Spleen (tissue), 11 donors: ENCODE measurements at regions not wholly inside any gene's neighbourhood (a gene's known extent, or its start where the extent isn't known, plus 50 kb on each side); places are given as distances from the start of the nearest gene placed in this dataset.

Experiments used
- DNase-seq: peaks from one replicate; pipeline ENCODE4 v3.0.0-alpha.2; 2020
- H3K27ac ChIP-seq, 8 donors: fragments of 200-600 bp; sonication (generic) in 7 of 8; 1 replicate in 4 of 8; 2 replicates in 4 of 8; pipeline versions ENCODE4 v1.5.0 to v1.8.0; 2016 to 2021; ENCODE audit warnings: inconsistent platforms in 4 of 8, mild to moderate bottlenecking in 4 of 8, moderate library complexity in 1 of 8
- H3K27me3 ChIP-seq, 7 donors: fragments of 200-600 bp; sonication (generic) in 6 of 7; replicated peaks in 1 of 7; 1 replicate in 4 of 7; 2 replicates in 3 of 7; pipeline versions ENCODE4 v1.5.0 to v1.8.0; 2016 to 2021; ENCODE audit warnings: inconsistent platforms in 3 of 7, mild to moderate bottlenecking in 1 of 7
- H3K36me3 ChIP-seq, 6 donors: fragments of 200-600 bp; sonication (generic) in 5 of 6; 1 replicate in 4 of 6; 2 replicates in 2 of 6; pipeline versions ENCODE4 v1.5.0 to v1.8.0; 2016 to 2021; ENCODE audit warnings: inconsistent platforms in 2 of 6
- H3K4me1 ChIP-seq, 6 donors: fragments of 200-600 bp; sonication (generic) in 5 of 6; 1 replicate in 3 of 6; 2 replicates in 3 of 6; pipeline versions ENCODE4 v1.5.0 to v1.8.0; 2016 to 2021; ENCODE audit warnings: inconsistent platforms in 3 of 6
- H3K4me3 ChIP-seq, 8 donors: fragments of 200-600 bp; sonication (generic) in 7 of 8; 1 replicate in 4 of 8; 2 replicates in 4 of 8; pipeline versions ENCODE4 v1.5.0 to v1.8.0; 2016 to 2021; ENCODE audit warnings: inconsistent platforms in 4 of 8, mild to moderate bottlenecking in 4 of 8, moderate library complexity in 2 of 8
- H3K9me3 ChIP-seq, 8 donors: fragments of 200-600 bp; sonication (generic) in 7 of 8; 1 replicate in 4 of 8; 2 replicates in 4 of 8; pipeline versions ENCODE4 v1.5.0 to v1.8.0; 2016 to 2021; ENCODE audit warnings: inconsistent platforms in 4 of 8
- POLR2A ChIP-seq, 3 donors: fragments of 450-650 bp; IDR thresholded peaks; one replicate each; pipeline ENCODE4 v1.5.1; 2017; ENCODE audit warnings: antibody characterized with exemption in 3 of 3, mild to moderate bottlenecking in 1 of 3
- POLR2AphosphoS5 ChIP-seq, 3 donors: sonication (generic); formaldehyde crosslinking; IDR thresholded peaks; one replicate each; pipeline ENCODE4 v1.5.1; 2017; ENCODE audit warnings: antibody characterized with exemption in 3 of 3
- WGBS, 5 donors: extraction: QIAGEN DNeasy Blood & Tissue Kit in 3 of 5; methylation state at CpG; one replicate each; pipeline versions ENCODE4 v1.1.5 to v1.1.7; 2013 to 2018; 5-methylcytosine and 5-hydroxymethylcytosine counted together
- intact Hi-C: fragments of 100-400 bp; cut with DNase I; formaldehyde crosslinking; loops from one replicate; pipeline ENCODE4 v1.15.0; 2023; ENCODE audit warnings: low total_unique reads
- TF ChIP-seq, protein P1 (sequence below), 11 experiments: fragments of 200-600 bp in 7 of 11; fragments of 450-650 bp in 4 of 11; sonication (generic) in 4 of 11; IDR thresholded peaks in 8 of 11; conservative IDR thresholded peaks in 3 of 11; 1 replicate in 7 of 11; 2 replicates in 4 of 11; pipeline versions ENCODE4 v1.4.0 to v1.8.0; 2016 to 2021; ENCODE audit warnings: antibody characterized with exemption in 11 of 11, inconsistent platforms in 4 of 11, mild to moderate bottlenecking in 1 of 11
- donor health status: healthy with polysubstance abuse.
- donor health status: DM: no; HTN: no; CAD: no; lungs with moderate emphysema.
- donor health status: DM: no; HTN: no; CAD: no.
- donor health status: Bipolar disorder and iron deficiency.
- donor health status: healthy.
- donor health status: DM: no; HTN: no; CAD: no.
- donor health status: DM: yes; HTN: yes; CAD: no.

DNA sequence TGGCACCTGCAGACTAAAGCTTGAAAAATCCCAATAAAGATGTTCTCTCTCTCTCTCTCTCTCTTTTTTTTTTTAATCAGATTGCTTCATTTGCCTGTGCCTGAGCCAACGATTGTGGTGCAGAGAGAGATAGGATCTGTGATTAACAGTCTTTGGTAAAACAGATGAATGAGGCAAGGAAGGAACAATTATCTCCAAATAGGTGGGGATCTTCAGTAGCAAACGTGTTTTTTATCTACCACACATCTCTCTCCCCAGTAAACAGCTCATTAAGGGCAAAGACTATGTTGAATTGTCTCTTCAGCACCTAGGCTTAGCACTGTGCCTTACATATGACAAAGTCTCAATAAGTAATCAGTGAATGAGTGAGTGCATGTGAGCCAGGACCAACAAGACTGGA is 96.3 kb downstream of the SMIM20 start:
- 48 to 63% (median 50%) methylated on average over 2 of the region's 2 CpGs for WGBS, 5 donors
- H3K4me3 ChIP-seq, result no peak overlapping the region
- TF ChIP-seq, protein P1, sequence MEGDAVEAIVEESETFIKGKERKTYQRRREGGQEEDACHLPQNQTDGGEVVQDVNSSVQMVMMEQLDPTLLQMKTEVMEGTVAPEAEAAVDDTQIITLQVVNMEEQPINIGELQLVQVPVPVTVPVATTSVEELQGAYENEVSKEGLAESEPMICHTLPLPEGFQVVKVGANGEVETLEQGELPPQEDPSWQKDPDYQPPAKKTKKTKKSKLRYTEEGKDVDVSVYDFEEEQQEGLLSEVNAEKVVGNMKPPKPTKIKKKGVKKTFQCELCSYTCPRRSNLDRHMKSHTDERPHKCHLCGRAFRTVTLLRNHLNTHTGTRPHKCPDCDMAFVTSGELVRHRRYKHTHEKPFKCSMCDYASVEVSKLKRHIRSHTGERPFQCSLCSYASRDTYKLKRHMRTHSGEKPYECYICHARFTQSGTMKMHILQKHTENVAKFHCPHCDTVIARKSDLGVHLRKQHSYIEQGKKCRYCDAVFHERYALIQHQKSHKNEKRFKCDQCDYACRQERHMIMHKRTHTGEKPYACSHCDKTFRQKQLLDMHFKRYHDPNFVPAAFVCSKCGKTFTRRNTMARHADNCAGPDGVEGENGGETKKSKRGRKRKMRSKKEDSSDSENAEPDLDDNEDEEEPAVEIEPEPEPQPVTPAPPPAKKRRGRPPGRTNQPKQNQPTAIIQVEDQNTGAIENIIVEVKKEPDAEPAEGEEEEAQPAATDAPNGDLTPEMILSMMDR (IDR thresholded peaks at IDR 0.05 in 8 of 11, conservative IDR thresholded peaks at IDR 0.05 in 3 of 11), result no peak
- TF ChIP-seq POLR2A (IDR thresholded peaks at IDR 0.05), result no peak
- no peak for TF ChIP-seq POLR2AphosphoS5 (IDR thresholded peaks at IDR 0.05)
- no peak overlapping the region for H3K27ac ChIP-seq
- H3K9me3 ChIP-seq, result peaks cover 0 to 32% (median 23%) of the 10 kb centered on the region in 8 donors
- H3K27me3 ChIP-seq, result peaks cover 0 to 4% (median 0%) of the 10 kb centered on the region in 7 donors
- no peaks in the 10 kb centered on the region for H3K4me1 ChIP-seq
- DNase-seq, result no peak
- intact Hi-C loops, result no loop called here
- no peaks in the 10 kb centered on the region for H3K36me3 ChIP-seq

DNA sequence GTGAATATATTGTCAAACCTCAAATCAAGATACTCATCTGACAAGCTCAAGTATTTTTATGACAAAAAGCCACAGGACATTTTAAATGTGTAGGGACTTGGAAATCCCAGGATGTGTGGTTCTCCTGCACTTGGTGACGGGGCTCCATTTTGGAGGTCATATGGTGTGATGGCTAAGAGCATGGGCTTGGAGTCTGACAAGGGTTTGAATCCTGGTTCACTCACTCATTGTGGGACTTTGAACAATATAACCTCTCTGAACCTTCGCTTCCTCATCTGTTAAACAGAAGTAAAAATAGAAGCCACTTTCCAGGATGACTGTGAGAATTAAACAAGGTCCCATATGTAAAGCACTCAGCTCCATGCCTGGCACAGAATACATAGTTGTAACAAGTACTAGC is 99.6 kb downstream of the SMIM20 start:
- Histone ChIP-seq H3K36me3 (no peaks in the 10 kb centered on the region), H3K9me3 (peaks cover 0 to 21% (median 14%) of the 10 kb centered on the region in 8 donors), H3K4me3 (no peak overlapping the region), H3K27me3 (peaks cover 0 to 4% (median 0%) of the 10 kb centered on the region in 7 donors), H3K27ac (no peak overlapping the region), H3K4me1 (no peaks in the 10 kb centered on the region)
- WGBS, 5 donors, result 0% methylated on average over 2 of the region's 2 CpGs
- TF ChIP-seq POLR2A (IDR thresholded peaks at IDR 0.05), result no peak
- no peak for TF ChIP-seq POLR2AphosphoS5 (IDR thresholded peaks at IDR 0.05)
- TF ChIP-seq, protein P1 (IDR thresholded peaks at IDR 0.05 in 8 of 11, conservative IDR thresholded peaks at IDR 0.05 in 3 of 11), result no peak
- no peak for DNase-seq
- intact Hi-C loops, result no loop called here

DNA sequence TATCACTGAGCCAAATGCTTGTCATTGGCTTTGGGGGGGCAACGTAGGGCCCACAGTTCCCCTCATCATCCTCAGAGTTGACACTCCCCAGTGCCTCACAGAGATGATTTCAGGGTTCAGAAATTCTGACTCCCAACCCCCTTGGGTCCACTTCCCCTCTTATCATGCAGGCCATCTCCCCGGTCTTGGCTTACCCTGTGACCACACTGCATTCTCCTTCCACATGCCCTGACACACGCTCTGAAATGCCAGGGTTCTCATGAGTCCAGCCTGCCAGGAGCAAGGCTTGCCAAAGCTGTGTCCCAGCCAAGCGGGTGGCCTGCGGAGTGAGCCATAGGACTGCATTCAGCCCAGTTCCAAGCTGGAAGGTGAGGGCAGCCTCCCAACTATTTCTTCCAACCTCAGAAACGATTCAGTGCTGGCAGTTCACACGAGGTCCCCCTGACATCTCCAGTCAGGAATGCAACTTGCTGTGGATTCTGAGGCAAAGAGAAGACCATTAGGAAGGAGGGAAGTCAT is 101.2 kb downstream of the SMIM20 start:
- H3K27ac ChIP-seq, result no peak overlapping the region
- TF ChIP-seq, protein P1 (IDR thresholded peaks at IDR 0.05 in 8 of 11, conservative IDR thresholded peaks at IDR 0.05 in 3 of 11), result no peak
- TF ChIP-seq POLR2A (IDR thresholded peaks at IDR 0.05), result no peak
- TF ChIP-seq POLR2AphosphoS5 (IDR thresholded peaks at IDR 0.05), result no peak

DNA sequence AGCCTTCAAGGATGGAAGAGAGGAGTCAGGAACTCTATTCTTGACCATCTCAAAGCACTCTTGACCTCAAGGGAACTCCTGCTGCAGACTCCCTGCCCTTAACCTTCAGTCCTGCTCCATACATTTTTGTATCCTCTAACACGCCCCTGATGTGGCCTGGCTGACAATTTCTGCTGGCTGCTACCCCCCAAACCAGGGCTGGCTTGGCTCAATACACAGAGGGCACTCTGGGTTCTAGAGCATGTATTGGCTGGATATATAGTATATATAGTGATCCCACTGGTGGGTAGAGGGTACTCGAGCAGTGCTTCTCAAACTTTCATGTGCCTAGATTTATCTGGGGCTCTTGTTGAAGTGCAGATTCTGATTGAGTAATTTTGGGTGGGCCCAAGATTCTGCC is 101.9 kb downstream of the SMIM20 start:
- Histone ChIP-seq H3K4me1 (no peaks in the 10 kb centered on the region), H3K27me3 (peaks cover 0 to 4% (median 0%) of the 10 kb centered on the region in 7 donors), H3K36me3 (no peaks in the 10 kb centered on the region), H3K9me3 (no peaks in the 10 kb centered on the region), H3K27ac (no peak overlapping the region), H3K4me3 (no peak overlapping the region)
- DNase-seq, result no peak
- intact Hi-C loops, result no loop called here
- TF ChIP-seq, protein P1 (IDR thresholded peaks at IDR 0.05 in 8 of 11, conservative IDR thresholded peaks at IDR 0.05 in 3 of 11), result no peak
- TF ChIP-seq POLR2AphosphoS5 (IDR thresholded peaks at IDR 0.05) (no peak), POLR2A (IDR thresholded peaks at IDR 0.05) (no peak)
- WGBS, 5 donors, result 66 to 90% (median 81%) methylated on average over 2 of the region's 2 CpGs

More for the DNA sequence above, 101.2 kb downstream of the SMIM20 start:
- peaks cover 0 to 4% (median 0%) of the 10 kb centered on the region in 7 donors for H3K27me3 ChIP-seq
- 51 to 77% (median 67%) methylated on average over 5 to 7 of the region's 7 CpGs for WGBS, 5 donors
- intact Hi-C loops, result no loop called here
- no peaks in the 10 kb centered on the region for H3K36me3 ChIP-seq
- H3K9me3 ChIP-seq, result peaks cover 0 to 5% (median 0%) of the 10 kb centered on the region in 8 donors
- no peak overlapping the region for H3K4me3 ChIP-seq
- no peak for DNase-seq
- H3K4me1 ChIP-seq, result no peaks in the 10 kb centered on the region
